HepG2 (cell line): ENCODE measurements at regions not wholly inside any gene's neighbourhood (a gene's known extent, or its start where the extent isn't known, plus 50 kb on each side); places are given as distances from the start of the nearest gene placed in this dataset.

Source experiments
- ATAC-seq: fragments of 200-7000 bp; cut with Tn5 transposase; 3 replicates; pipeline ENCODE4 v1.9.1; 2020; ENCODE audit warnings: mild to moderate bottlenecking, moderate library complexity
- BruUV-seq: library from RNA; stranded (reverse); fragments of 400-500 nt; replicated peaks from 2 replicates; lab custom pipeline; 2021; lab: Mats Ljungman, UMichigan
- CTCF ChIA-PET: fragments of 300-600 bp; formaldehyde crosslinking; extraction: SDS; loops from one replicate; lab custom pipeline; 2021; ENCODE audit warnings: low total read pairs, inconsistent platforms, low intra/inter-chr PET ratio; lab: Yijun Ruan, JAX
- POLR2A ChIA-PET: fragments of 350-600 bp; sonication (Branson Sonifier 250); formaldehyde crosslinking; loops from one replicate; lab custom pipeline; 2020; ENCODE audit warnings: antibody characterized with exemption, inconsistent platforms; lab: Yijun Ruan, JAX
- DNase-seq: peaks from one replicate; pipeline ENCODE4 v3.0.0-alpha.2; 2015; ENCODE audit warnings: low spot score
- FAIRE-seq: peaks from 3 replicates; lab custom pipeline; 2011; peaks lifted over from hg19 to GRCh38; lab: Jason Lieb, UNC
- H2AFZ ChIP-seq: one replicate; pipeline ENCODE4 v1.6.1; 2011; ENCODE audit warnings: low read length, inconsistent platforms
- H3K27ac ChIP-seq: fragments of 300-600 bp; 3 replicates; pipeline ENCODE4 v1.8.0; 2011; ENCODE audit warnings: mixed run types, mild to moderate bottlenecking, mixed read lengths, low read length, inconsistent platforms; ENCODE audit not compliant: insufficient read depth; ENCODE audit errors: extremely low read length
- H3K27me3 ChIP-seq, 2 experiments: fragments of 200-600 bp in 1 of 2; 2 replicates in 1 of 2; 3 replicates in 1 of 2; pipeline versions ENCODE4 v1.6.0 to v1.8.0; 2011; ENCODE audit warnings: low read length in 2 of 2, mild to moderate bottlenecking in 2 of 2, moderate library complexity in 2 of 2, inconsistent platforms in 1 of 2; ENCODE audit not compliant: insufficient read depth in 2 of 2, control insufficient read depth in 1 of 2
- H3K36me3 ChIP-seq, 2 experiments: fragments of 200-600 bp in 1 of 2; replicated peaks in 1 of 2; 2 replicates in 1 of 2; 3 replicates in 1 of 2; pipeline versions ENCODE4 v1.5.1 to v1.8.0; 2011; ENCODE audit warnings: low read length in 2 of 2, inconsistent platforms in 1 of 2; ENCODE audit not compliant: insufficient read depth in 2 of 2, control insufficient read depth in 1 of 2
- H3K4me1 ChIP-seq: 2 replicates; pipeline ENCODE4 v1.5.1; 2012; ENCODE audit warnings: low read length, inconsistent platforms; ENCODE audit not compliant: insufficient read depth
- H3K4me2 ChIP-seq: 2 replicates; pipeline ENCODE4 v1.6.0; 2011; ENCODE audit warnings: low read depth, low read length, inconsistent platforms
- H3K4me3 ChIP-seq, 3 experiments: fragments of 200-600 bp in 1 of 3; sonication (generic), shearing (Covaris generic) in 1 of 3; replicated peaks in 1 of 3; 2 replicates each; pipeline ENCODE4 v1.5.1; 2011 to 2016; ENCODE audit warnings: low read length in 3 of 3, inconsistent platforms in 2 of 3, low read depth in 2 of 3, mild to moderate bottlenecking in 2 of 3, control low read depth in 1 of 3, mixed read lengths in 1 of 3; ENCODE audit not compliant: insufficient read depth in 1 of 3
- H3K79me2 ChIP-seq: one replicate; pipeline ENCODE4 v1.6.1; 2011; ENCODE audit warnings: low read length, inconsistent platforms; ENCODE audit not compliant: insufficient read depth
- H3K9ac ChIP-seq: 2 replicates; pipeline ENCODE4 v1.6.0; 2011; ENCODE audit warnings: mild to moderate bottlenecking, low read depth, low read length, inconsistent platforms; ENCODE audit not compliant: insufficient read depth
- H3K9me3 ChIP-seq: 2 replicates; pipeline ENCODE4 v1.5.1; 2012; ENCODE audit warnings: mild to moderate bottlenecking, low read length
- H4K20me1 ChIP-seq: 2 replicates; pipeline ENCODE4 v1.6.0; 2011; ENCODE audit warnings: inconsistent platforms, mild to moderate bottlenecking, low read length, moderate library complexity; ENCODE audit not compliant: insufficient read depth
- GABPB1 ChIP-seq: IDR thresholded peaks from 2 replicates; pipeline ENCODE4 v1.6.1; 2016; ENCODE audit warnings: mild to moderate bottlenecking, missing genetic modification reagents, moderate library complexity, missing compliant biosample characterization
- MBNL3 ChIP-seq: fragments of 250-450 bp; sonication (Bioruptor Pico); conservative IDR thresholded peaks from 2 replicates; pipeline ENCODE4 v1.8.0; 2022; ENCODE audit warnings: mild to moderate bottlenecking, inconsistent platforms
- POLR2AphosphoS2 ChIP-seq: IDR thresholded peaks from 2 replicates; pipeline ENCODE4 v1.6.1; 2011; ENCODE audit warnings: low read depth, low read length, improper control_type of control experiment
- SOX13 ChIP-seq, 3 experiments: fragments of 450-650 bp in 1 of 3; sonication (generic) in 1 of 3; formaldehyde crosslinking in 1 of 3; IDR thresholded peaks in 2 of 3; conservative IDR thresholded peaks in 1 of 3; 2 replicates each; pipeline versions ENCODE4 v1.5.0 to v1.6.1; 2016 to 2020; ENCODE audit warnings: antibody characterized with exemption in 1 of 3, mild to moderate bottlenecking in 1 of 3, missing compliant biosample characterization in 1 of 3, missing genetic modification reagents in 1 of 3, moderate library complexity in 1 of 3
- SP5 ChIP-seq: IDR thresholded peaks from 2 replicates; pipeline ENCODE4 v1.6.1; 2016; ENCODE audit warnings: low read depth, borderline replicate concordance
- THYN1 ChIP-seq: sonication (generic); formaldehyde crosslinking; IDR thresholded peaks from 2 replicates; pipeline ENCODE4 v1.8.1; 2023; ENCODE audit warnings: low read depth, mild to moderate bottlenecking, moderate library complexity, missing genetic modification reagents, borderline replicate concordance
- ZBTB49 ChIP-seq: sonication (generic); formaldehyde crosslinking; IDR thresholded peaks from 2 replicates; pipeline ENCODE4 v1.4.0; 2020; ENCODE audit warnings: missing genetic modification reagents, borderline replicate concordance
- ZNF3 ChIP-seq: IDR thresholded peaks from 2 replicates; pipeline ENCODE4 v1.7.0; 2017; ENCODE audit warnings: inconsistent platforms
- ZSCAN30 ChIP-seq: sonication (generic); formaldehyde crosslinking; IDR thresholded peaks from 2 replicates; pipeline ENCODE4 v1.5.0; 2020; ENCODE audit warnings: mild to moderate bottlenecking, missing genetic modification reagents
- WGBS: methylation state at CpG from one replicate; pipeline ENCODE4 v1.1.6; 2017; ENCODE audit warnings: low lambda C conversion rate; 5-methylcytosine and 5-hydroxymethylcytosine counted together
- in situ Hi-C: cut with HindIII; loops from 2 replicates; pipeline ENCODE4 v1.10.0; 2017; ENCODE audit warnings: low pct_unique_long_range_greater_than_20kb; ENCODE audit not compliant: extremely low pct_ligation_motif_present
- intact Hi-C: fragments of 100-400 bp; cut with micrococcal nuclease; formaldehyde crosslinking; loops from one replicate; pipeline ENCODE4 v1.10.0; 2022; ENCODE audit not compliant: unreplicated experiment

DNA sequence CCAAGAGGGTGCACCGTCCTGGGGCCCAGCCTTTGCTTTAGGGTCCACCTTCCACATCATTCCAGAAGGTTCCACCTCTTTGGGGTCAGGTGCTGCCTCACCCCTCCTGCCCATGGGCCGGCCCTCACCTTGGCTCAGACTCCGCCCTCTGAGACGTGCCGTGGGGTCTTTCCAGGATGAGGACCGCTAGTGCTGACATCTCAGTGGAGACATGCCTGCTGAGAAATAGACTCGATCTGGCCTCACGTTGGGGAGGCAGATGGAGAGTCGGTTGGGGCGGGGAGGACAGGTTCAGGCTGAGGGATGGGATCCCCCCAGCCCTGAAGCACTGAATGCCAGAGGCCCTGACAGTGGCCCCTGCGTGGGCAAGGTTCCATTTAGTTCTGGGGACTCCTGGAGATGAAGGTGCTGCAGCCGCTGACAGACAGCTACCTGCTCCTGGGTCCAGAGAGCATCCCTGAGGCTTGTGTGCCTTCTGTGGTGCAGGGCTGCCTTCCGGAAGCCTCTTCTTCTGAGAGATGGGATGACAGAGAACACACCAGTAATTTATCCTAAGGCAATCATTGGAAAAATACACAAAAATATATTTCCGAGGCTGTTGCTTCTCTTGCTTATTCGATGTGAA lies 185.3 kb downstream of the KIF26A start:
- Histone ChIP-seq H3K79me2 (no peaks in the 10 kb centered on the region), H4K20me1 (no peaks in the 10 kb centered on the region)
- CTCF ChIA-PET, result no interaction called here
- TF ChIP-seq SOX13 (IDR thresholded peaks at IDR 0.05), result no peak
- no peak for TF ChIP-seq SOX13 (CRISPR knock-in tag; conservative IDR thresholded peaks at IDR 0.05 in 1 of 2, IDR thresholded peaks at IDR 0.05 in 1 of 2)
- TF ChIP-seq ZSCAN30 (CRISPR knock-in tag), result no peak
- TF ChIP-seq MBNL3 (CRISPR knock-in tag), result no peak
- no peak for TF ChIP-seq GABPB1 (CRISPR knock-in tag)
- no peak for TF ChIP-seq SP5 (CRISPR knock-in tag)
- no peak for TF ChIP-seq ZBTB49 (CRISPR knock-in tag)
- no peak for TF ChIP-seq ZNF3
- TF ChIP-seq THYN1 (CRISPR knock-in tag), result no peak
- TF ChIP-seq POLR2AphosphoS2, result no peak
- TF ChIP-seq, all 625 proteins: peak for 0
- Histone ChIP-seq H3K4me3 (no peak overlapping the region), H3K27me3 (peaks cover 2 to 37% of the 10 kb centered on the region in 2 experiments; a peak in 4 of 5 replicates), H3K36me3 (no peaks in the 10 kb centered on the region), H3K4me2 (no peak overlapping the region), H2AFZ (no peak overlapping the region), H3K9me3 (no peaks in the 10 kb centered on the region), H3K9ac (no peak overlapping the region), H3K27ac (no peak overlapping the region), H3K4me1 (no peaks in the 10 kb centered on the region)
- no peak for DNase-seq
- in situ Hi-C loops (no loop called here), intact Hi-C loops (no loop called here)
- POLR2A ChIA-PET, result no interaction called here
- ATAC-seq, result no peak
- FAIRE-seq, result no peak
- no TSS peak for BruUV-seq
- 9% methylated on average over 12 of the region's 15 CpGs for WGBS
